ENCODE measurements at regions not wholly inside any gene's neighbourhood (a gene's known extent, or its start where the extent isn't known, plus 50 kb on each side); places are given as distances from the start of the nearest gene placed in this dataset.

- TF ChIP-seq CTCF (IDR thresholded peaks at IDR 0.05; ENCODE audit: low read depth, low read length) = no peak
- no peak overlapping the region for H3K4me3 ChIP-seq (replicated peaks in 1 of 2; ENCODE audit: low read depth in 2 of 2, low read length in 2 of 2)
- no peak for DNase-seq (ENCODE audit: low read depth in 2 of 2)
These were observed 367.7 kb upstream of the SHH start for GRCh38 chr7:156179872-156180390.

DNA sequence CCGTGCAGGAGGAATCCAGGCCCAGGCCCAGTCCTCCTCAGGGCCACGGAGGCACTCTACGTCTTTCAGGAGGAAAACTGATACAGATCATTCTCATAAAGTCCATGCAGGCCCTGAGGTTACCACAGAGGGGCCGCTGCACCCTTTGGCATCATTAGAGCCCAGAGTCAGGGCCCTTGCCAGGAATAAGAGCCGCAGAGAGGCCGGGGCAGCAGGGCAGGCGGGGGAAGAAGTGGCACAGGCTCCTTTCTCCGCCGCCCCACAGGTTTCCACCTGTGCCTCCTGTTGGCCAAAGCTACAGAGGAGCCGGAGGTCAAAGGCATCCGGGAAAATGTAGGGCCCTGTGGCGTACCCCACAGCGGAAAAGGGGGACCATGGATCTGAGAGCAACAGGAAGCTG, 366.6 kb upstream of the SHH start:
- no peak overlapping the region for H3K4me3 ChIP-seq (replicated peaks in 1 of 2; ENCODE audit: low read depth in 2 of 2, low read length in 2 of 2)
- no peak for TF ChIP-seq CTCF (IDR thresholded peaks at IDR 0.05; ENCODE audit: low read depth, low read length)
- DNase-seq (ENCODE audit: low read depth in 2 of 2) = no peak

DNA sequence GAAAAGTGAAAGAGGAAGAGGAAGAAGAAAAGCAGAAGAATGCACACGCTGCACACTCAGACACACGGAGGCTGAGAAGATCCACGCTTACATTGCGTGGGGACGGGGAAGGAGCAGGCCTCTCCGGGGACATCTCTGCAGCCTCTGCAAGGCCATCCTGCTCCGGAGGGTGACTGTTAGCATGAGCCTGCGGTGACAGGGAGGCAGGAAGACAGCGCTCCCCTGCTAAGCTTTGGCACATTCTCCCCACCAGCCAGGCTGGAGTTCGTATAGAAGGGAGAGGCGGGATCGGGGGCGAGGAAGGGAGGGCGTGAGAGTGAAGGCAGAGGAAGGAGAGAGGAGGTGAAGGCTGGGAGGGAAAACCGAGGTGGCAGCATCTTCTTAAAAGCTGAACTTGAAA, 366.0 kb upstream of the SHH start:
- H3K4me3 ChIP-seq (replicated peaks in 1 of 2; ENCODE audit: low read depth in 2 of 2, low read length in 2 of 2) = no peak overlapping the region
- no peak for DNase-seq (ENCODE audit: low read depth in 2 of 2)
- TF ChIP-seq CTCF (IDR thresholded peaks at IDR 0.05; ENCODE audit: low read depth, low read length) = no peak

DNA sequence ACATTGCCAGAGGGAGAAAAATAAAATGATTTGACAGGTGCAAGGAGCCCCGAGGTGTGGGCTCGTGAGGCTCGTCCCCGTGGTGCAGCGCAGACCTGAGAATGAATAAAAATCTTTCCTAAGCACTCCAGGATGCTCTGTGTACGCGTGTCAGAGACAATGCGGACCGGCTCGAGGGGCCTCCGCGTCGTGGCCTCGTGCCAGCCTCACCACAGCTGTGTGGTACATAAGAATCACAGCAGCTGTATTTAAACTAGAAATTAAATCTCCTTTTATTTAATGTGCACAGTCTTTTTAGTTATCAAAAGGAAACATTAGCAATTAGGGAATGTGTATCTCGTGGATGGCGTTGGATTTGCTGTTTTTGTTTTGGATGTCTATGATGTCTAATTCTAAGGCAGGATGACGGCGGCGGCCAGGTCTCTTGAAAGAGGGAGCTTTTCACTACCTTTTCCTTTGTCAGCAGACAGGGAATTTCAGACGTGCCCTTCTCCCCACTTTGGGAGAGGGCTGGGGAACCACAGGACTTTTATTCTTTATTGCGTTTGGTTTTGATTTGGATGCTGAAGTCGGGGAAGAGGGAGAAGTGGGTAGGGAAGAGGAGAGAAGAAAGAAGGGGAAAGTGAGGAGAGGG, 365.3 kb upstream of the SHH start:
- TF ChIP-seq CTCF (IDR thresholded peaks at IDR 0.05; ENCODE audit: low read depth, low read length) = no peak
- DNase-seq (ENCODE audit: low read depth in 2 of 2) = no peak
- no peak overlapping the region for H3K4me3 ChIP-seq (replicated peaks in 1 of 2; ENCODE audit: low read depth in 2 of 2, low read length in 2 of 2)

DNA sequence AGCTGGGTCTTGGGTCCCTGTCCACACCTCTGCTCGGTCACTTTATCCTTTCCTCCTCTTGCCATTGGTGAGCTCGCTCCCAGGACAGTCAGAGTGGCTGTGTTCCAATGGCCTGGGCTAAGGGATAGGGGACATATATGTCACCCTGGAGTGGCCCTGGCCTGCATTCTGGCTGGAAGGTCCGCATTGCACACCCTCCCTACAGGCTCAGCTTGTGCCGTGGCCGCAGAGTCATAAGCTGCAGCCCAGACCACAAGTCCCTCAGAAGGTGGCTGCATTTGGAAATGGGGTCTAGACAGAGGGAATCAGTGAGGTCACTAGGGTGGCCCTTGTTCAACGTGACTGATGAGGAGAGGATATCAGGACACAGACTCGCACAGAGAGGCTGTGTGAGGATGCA, 363.8 kb upstream of the SHH start:
- no peak for DNase-seq (ENCODE audit: low read depth in 2 of 2)
- no peak overlapping the region for H3K4me3 ChIP-seq (replicated peaks in 1 of 2; ENCODE audit: low read depth in 2 of 2, low read length in 2 of 2)
- no peak for TF ChIP-seq CTCF (IDR thresholded peaks at IDR 0.05; ENCODE audit: low read depth, low read length)

DNA sequence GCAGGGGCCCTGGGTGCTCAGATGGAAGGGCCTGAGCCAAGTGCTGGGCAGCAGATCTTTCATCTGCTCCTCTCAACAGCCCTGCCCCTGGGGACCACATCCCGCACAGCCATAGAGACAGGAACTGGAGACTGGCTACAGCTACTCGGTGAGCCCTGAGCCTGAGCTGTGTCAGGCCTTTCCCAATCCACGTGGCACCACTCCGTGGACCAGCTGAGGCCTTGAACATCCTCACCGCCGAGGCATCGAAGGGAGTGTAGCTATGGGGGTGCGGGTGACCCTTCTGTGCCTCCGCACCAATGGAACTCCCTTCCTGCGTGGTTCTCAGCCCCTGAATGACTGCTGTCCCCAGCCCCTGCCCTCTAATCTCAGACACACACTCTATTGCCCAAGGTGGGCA, 362.7 kb upstream of the SHH start:
- no peak overlapping the region for H3K4me3 ChIP-seq (replicated peaks in 1 of 2; ENCODE audit: low read depth in 2 of 2, low read length in 2 of 2)
- no peak for TF ChIP-seq CTCF (IDR thresholded peaks at IDR 0.05; ENCODE audit: low read depth, low read length)
- no peak for DNase-seq (ENCODE audit: low read depth in 2 of 2)

DNA sequence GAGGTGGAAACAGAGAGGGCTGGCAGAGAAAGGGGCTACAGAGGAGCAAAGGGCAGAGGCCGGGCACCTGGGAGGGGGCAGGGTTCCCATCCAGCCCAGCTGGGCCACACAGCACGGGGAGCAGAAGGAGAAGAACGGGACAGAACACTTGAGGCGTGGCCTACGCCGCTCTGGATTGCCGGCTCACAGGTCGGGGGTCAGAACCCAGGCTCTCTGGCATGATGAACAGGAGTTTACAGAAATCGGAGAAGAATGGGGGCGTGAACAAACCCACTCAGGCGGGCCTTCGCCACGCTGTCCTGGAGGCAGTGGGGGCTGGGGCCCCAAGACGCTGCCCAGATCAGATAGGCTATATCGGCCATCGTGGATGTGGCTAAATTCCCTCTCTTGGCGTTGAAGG, 362.2 kb upstream of the SHH start:
- no peak for DNase-seq (ENCODE audit: low read depth in 2 of 2)
- H3K4me3 ChIP-seq (replicated peaks in 1 of 2; ENCODE audit: low read depth in 2 of 2, low read length in 2 of 2) = no peak overlapping the region
- TF ChIP-seq CTCF (IDR thresholded peaks at IDR 0.05; ENCODE audit: low read depth, low read length) = no peak
